Fibroblast of lung (primary cell): ENCODE measurements at regions not wholly inside any gene's neighbourhood (a gene's known extent, or its start where the extent isn't known, plus 50 kb on each side); places are given as distances from the start of the nearest gene placed in this dataset.

ENCODE experiments used
- DNase-seq, 2 donors: peaks; one replicate each; pipeline versions ENCODE4 v3.0.0 to v3.0.0-alpha.2; 2010; ENCODE audit warnings: low read depth in 2 of 2
- H2AFZ ChIP-seq: 2 replicates; pipeline ENCODE4 v1.5.1; 2012; ENCODE audit warnings: low read length, control low read depth, inconsistent platforms
- H3K27ac ChIP-seq: 2 replicates; pipeline ENCODE4 v1.5.1; 2011; ENCODE audit warnings: low read length, control low read depth; ENCODE audit not compliant: insufficient read depth
- H3K27me3 ChIP-seq: 2 replicates; pipeline ENCODE4 v1.5.1; 2011; ENCODE audit warnings: mild to moderate bottlenecking, low read length; ENCODE audit not compliant: control insufficient read depth, insufficient read depth
- H3K36me3 ChIP-seq: 2 replicates; pipeline ENCODE4 v1.5.1; 2011; ENCODE audit warnings: low read length; ENCODE audit not compliant: control insufficient read depth, insufficient read depth
- H3K4me1 ChIP-seq: 2 replicates; pipeline ENCODE4 v1.5.1; 2011; ENCODE audit warnings: low read length; ENCODE audit not compliant: control insufficient read depth, insufficient read depth; ENCODE audit errors: extremely low read depth
- H3K4me2 ChIP-seq: 2 replicates; pipeline ENCODE4 v1.5.1; 2011; ENCODE audit warnings: low read length, control low read depth; ENCODE audit not compliant: insufficient read depth; ENCODE audit errors: extremely low read depth
- H3K4me3 ChIP-seq, 4 experiments: fragments of 200-600 bp in 1 of 4; sonication (generic) in 1 of 4; replicated peaks in 1 of 4; 2 replicates each; pipeline ENCODE4 v1.5.1; 2011 to 2016; ENCODE audit warnings: low read length in 4 of 4, low read depth in 3 of 4, mild to moderate bottlenecking in 3 of 4, control low read depth in 2 of 4, inconsistent platforms in 1 of 4, mixed read lengths in 1 of 4; ENCODE audit not compliant: insufficient read depth in 1 of 4; ENCODE audit errors: control extremely low read depth in 1 of 4
- H3K79me2 ChIP-seq: 2 replicates; pipeline ENCODE4 v1.5.1; 2012; ENCODE audit warnings: mild to moderate bottlenecking, low read length, inconsistent platforms; ENCODE audit not compliant: control insufficient read depth, insufficient read depth
- H3K9ac ChIP-seq: 2 replicates; pipeline ENCODE4 v1.5.1; 2011; ENCODE audit warnings: mild to moderate bottlenecking, low read length, control low read depth; ENCODE audit not compliant: insufficient read depth
- H3K9me3 ChIP-seq: 2 replicates; pipeline ENCODE4 v1.5.1; 2012; ENCODE audit warnings: low read depth, low read length; ENCODE audit not compliant: control insufficient read depth, insufficient read depth
- H4K20me1 ChIP-seq: 2 replicates; pipeline ENCODE4 v1.5.1; 2011; ENCODE audit warnings: low read length; ENCODE audit not compliant: control insufficient read depth, insufficient read depth; ENCODE audit errors: extremely low read depth
- EZH2 ChIP-seq: IDR thresholded peaks from 2 replicates; pipeline ENCODE4 v1.5.1; 2012; ENCODE audit warnings: low read length, control low read depth, mild to moderate bottlenecking; ENCODE audit errors: missing control alignments
- TF ChIP-seq, protein P1 (sequence below), 2 donors: IDR thresholded peaks in 1 of 2; conservative IDR thresholded peaks in 1 of 2; 1 replicate in 1 of 2; 2 replicates in 1 of 2; pipeline ENCODE4 v1.5.1; 2011 to 2012; ENCODE audit warnings: low read length in 2 of 2, control low read depth in 1 of 2, inconsistent platforms in 1 of 2, low read depth in 1 of 2, mild to moderate bottlenecking in 1 of 2

DNA sequence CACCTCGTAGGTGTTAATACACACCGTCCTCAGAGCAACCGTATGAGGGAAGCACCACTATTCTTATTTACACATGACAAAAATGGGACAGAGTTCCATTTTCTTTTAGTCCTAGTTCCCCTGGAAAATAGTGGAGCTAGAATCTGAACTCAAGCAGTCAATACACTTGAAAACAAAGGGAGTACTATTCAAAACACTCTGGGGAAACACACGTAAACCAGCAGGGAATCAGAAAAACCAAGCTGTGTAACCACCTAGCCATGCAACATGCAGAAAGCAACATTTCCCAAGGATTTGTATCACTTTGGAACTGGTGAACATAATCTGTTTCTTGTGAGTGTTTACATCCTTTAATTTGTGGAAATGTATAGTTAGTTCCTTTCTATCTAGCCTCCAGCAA lies 208.2 kb downstream of the UBE2E3 start:
- no peaks in the 10 kb centered on the region for H3K9me3 ChIP-seq
- no peak overlapping the region for H3K4me3 ChIP-seq
- no peak for DNase-seq
- TF ChIP-seq EZH2 = no peak
- TF ChIP-seq, protein P1, sequence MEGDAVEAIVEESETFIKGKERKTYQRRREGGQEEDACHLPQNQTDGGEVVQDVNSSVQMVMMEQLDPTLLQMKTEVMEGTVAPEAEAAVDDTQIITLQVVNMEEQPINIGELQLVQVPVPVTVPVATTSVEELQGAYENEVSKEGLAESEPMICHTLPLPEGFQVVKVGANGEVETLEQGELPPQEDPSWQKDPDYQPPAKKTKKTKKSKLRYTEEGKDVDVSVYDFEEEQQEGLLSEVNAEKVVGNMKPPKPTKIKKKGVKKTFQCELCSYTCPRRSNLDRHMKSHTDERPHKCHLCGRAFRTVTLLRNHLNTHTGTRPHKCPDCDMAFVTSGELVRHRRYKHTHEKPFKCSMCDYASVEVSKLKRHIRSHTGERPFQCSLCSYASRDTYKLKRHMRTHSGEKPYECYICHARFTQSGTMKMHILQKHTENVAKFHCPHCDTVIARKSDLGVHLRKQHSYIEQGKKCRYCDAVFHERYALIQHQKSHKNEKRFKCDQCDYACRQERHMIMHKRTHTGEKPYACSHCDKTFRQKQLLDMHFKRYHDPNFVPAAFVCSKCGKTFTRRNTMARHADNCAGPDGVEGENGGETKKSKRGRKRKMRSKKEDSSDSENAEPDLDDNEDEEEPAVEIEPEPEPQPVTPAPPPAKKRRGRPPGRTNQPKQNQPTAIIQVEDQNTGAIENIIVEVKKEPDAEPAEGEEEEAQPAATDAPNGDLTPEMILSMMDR (conservative IDR thresholded peaks at IDR 0.05 in 1 of 2, IDR thresholded peaks at IDR 0.05 in 1 of 2; ENCODE audit: low read depth in 1 of 2, low read length in 2 of 2) = no peak
- H3K36me3 ChIP-seq = no peaks in the 10 kb centered on the region
- no peaks in the 10 kb centered on the region for H4K20me1 ChIP-seq
- no peak overlapping the region for H3K9ac ChIP-seq
- no peak overlapping the region for H2AFZ ChIP-seq
- H3K4me1 ChIP-seq = no peaks in the 10 kb centered on the region
- no peaks in the 10 kb centered on the region for H3K79me2 ChIP-seq
- H3K4me2 ChIP-seq = no peak overlapping the region
- H3K27ac ChIP-seq = no peak overlapping the region
- no peaks in the 10 kb centered on the region for H3K27me3 ChIP-seq

DNA sequence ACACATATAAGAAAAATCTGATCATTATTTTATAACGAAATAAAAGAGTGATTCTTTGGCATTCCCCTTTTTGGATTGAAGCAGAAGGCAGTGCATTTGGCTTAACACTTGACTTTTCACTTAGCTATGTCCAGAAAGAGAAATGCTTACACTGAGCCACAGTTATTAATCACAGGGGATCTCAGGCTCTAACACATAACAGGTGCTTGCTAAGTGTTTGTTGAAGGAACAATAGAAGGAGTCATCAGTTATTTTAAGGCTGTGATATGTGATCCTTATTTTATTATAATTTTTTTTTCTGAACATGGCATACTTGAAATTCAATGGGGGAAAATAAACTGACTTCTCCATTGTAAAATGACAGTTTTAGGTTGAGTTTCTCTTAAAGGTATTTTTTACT lies 209.5 kb downstream of the UBE2E3 start:
- TF ChIP-seq, protein P1 (conservative IDR thresholded peaks at IDR 0.05 in 1 of 2, IDR thresholded peaks at IDR 0.05 in 1 of 2; ENCODE audit: low read depth in 1 of 2, low read length in 2 of 2) = no peak
- no peak for TF ChIP-seq EZH2
- peak in 1 of 2 donors; percentile 39 for DNase-seq
- H3K9ac ChIP-seq = no peak overlapping the region
- H3K4me2 ChIP-seq = no peak overlapping the region
- no peaks in the 10 kb centered on the region for H3K36me3 ChIP-seq
- no peaks in the 10 kb centered on the region for H3K9me3 ChIP-seq
- no peaks in the 10 kb centered on the region for H4K20me1 ChIP-seq
- no peak overlapping the region for H3K4me3 ChIP-seq
- H3K27me3 ChIP-seq = no peaks in the 10 kb centered on the region
- no peak overlapping the region for H3K27ac ChIP-seq
- H3K4me1 ChIP-seq = no peaks in the 10 kb centered on the region
- H2AFZ ChIP-seq = no peak overlapping the region
- no peaks in the 10 kb centered on the region for H3K79me2 ChIP-seq

DNA sequence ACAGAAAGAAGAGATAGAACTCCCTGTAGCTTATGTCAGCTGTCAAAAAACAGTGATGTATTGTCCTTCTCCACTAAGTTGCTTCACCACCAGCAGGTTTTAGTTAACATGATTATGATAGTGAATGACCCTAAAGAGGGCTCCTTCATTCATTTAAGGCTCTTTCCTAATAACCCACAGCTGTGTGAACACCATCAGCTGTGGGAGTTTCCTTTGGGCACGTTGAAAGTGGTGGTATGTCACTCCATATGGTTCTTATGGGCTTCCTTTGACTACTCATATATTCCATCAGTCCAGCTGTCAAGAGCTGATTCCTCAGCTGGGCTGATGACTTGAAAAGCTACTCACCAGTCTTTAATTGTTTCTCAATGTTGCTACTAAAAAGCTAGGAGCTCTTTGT lies 210.3 kb downstream of the UBE2E3 start:
- no peak overlapping the region for H3K27ac ChIP-seq
- H3K4me1 ChIP-seq = no peaks in the 10 kb centered on the region
- no peak overlapping the region for H3K4me3 ChIP-seq
- H3K27me3 ChIP-seq = no peaks in the 10 kb centered on the region
- no peak overlapping the region for H3K4me2 ChIP-seq
- H4K20me1 ChIP-seq = no peaks in the 10 kb centered on the region
- no peaks in the 10 kb centered on the region for H3K9me3 ChIP-seq
- TF ChIP-seq EZH2 = no peak
- TF ChIP-seq, protein P1 (conservative IDR thresholded peaks at IDR 0.05 in 1 of 2, IDR thresholded peaks at IDR 0.05 in 1 of 2; ENCODE audit: low read depth in 1 of 2, low read length in 2 of 2) = no peak
- no peak overlapping the region for H3K9ac ChIP-seq
- DNase-seq = no peak
- H2AFZ ChIP-seq = no peak overlapping the region
- no peaks in the 10 kb centered on the region for H3K36me3 ChIP-seq
- H3K79me2 ChIP-seq = no peaks in the 10 kb centered on the region
